GM21786 (cell line): ENCODE measurements at regions not wholly inside any gene's neighbourhood (a gene's known extent, or its start where the extent isn't known, plus 50 kb on each side); places are given as distances from the start of the nearest gene placed in this dataset.

Experiments
- ATAC-seq: cut with Tn5 transposase; IDR thresholded peaks from one replicate; pipeline ENCODE4 v1.9.1; 2021; ENCODE audit not compliant: unreplicated experiment

- peak; percentile 62 for ATAC-seq
Measured at GRCh38 chr2:107303964-107304363, 418.0 kb upstream of the ST6GAL2 start.

GRCh38 chr2:107305966-107306365 lies 420.0 kb upstream of the ST6GAL2 start:
- ATAC-seq, result no peak

- no peak for ATAC-seq
Measured at GRCh38 chr2:107306881-107307280, 420.9 kb upstream of the ST6GAL2 start.

DNA sequence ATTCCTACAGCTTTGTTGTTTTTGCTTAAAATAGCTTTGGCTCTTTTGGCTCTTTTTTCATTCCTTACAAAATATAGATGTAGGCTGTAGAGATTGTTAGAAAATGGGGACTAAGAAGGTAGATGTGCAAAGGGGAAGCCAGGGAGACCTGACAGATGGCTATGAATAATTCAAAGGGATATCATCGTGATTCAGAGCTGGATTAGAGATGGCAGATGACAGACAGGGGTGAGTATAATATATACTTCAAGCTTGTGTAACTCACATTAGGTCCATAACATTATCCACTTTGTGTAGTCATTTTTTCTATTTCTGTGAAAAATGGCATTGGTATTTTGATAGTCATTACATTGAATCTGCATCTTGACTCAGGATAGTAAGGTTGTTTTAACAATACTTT lies 422.9 kb upstream of the ST6GAL2 start:
- ATAC-seq, result no peak

GRCh38 chr2:107312240-107312639 lies 426.3 kb upstream of the ST6GAL2 start:
- ATAC-seq, result no peak

DNA sequence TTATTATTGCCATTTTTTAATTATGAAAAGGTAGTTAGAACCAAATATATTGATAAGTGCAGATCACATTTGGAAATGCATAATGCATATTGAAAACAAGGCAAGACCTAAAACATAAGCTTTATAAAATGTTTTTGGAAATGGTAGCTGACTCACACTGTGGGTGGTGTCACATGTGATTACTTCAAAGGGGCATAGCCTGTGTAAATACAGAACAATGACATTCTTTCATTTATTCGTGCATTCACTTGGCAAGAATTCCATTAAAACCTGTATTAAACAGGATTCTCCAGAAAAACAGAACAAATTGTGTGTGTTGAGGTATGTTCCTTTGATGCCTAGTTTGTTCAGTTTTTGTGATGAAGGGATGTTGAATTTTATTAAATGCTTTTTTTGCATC lies 427.3 kb upstream of the ST6GAL2 start:
- ATAC-seq, result no peak

GRCh38 chr2:107320881-107321280 lies 434.9 kb upstream of the ST6GAL2 start:
- no peak for ATAC-seq

GRCh38 chr2:107322416-107322815 lies 436.4 kb upstream of the ST6GAL2 start:
- no peak for ATAC-seq

DNA sequence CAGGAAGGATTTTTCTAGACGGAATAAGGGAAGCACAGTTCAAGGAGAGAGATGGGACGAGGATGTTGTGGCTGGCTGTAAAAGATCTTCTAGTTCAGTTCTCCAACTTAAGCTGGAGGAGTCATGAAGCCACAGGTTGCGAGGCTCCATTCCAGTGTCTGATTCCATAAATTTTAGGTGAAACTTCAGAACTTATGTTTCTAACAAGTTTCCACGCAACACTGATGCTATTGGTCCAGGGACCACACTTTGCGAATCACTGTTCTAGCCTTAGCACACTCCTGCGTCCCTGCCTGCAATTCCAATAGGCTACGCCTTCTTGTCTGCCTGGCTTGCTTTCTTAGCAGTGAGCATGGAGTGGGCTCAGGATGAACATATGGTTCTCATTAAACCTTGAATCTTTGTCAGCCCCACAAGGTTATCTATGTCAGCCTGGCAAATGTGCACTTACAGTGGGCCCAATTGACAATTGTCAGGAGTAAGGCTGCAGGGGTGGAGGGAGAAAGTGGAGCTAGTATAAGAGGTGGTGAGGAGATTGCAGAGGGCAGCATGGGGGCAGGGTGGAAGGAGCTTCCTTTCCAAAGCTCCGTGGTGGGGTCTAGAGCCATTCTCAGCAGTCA lies 438.1 kb upstream of the ST6GAL2 start:
- no peak for ATAC-seq

DNA sequence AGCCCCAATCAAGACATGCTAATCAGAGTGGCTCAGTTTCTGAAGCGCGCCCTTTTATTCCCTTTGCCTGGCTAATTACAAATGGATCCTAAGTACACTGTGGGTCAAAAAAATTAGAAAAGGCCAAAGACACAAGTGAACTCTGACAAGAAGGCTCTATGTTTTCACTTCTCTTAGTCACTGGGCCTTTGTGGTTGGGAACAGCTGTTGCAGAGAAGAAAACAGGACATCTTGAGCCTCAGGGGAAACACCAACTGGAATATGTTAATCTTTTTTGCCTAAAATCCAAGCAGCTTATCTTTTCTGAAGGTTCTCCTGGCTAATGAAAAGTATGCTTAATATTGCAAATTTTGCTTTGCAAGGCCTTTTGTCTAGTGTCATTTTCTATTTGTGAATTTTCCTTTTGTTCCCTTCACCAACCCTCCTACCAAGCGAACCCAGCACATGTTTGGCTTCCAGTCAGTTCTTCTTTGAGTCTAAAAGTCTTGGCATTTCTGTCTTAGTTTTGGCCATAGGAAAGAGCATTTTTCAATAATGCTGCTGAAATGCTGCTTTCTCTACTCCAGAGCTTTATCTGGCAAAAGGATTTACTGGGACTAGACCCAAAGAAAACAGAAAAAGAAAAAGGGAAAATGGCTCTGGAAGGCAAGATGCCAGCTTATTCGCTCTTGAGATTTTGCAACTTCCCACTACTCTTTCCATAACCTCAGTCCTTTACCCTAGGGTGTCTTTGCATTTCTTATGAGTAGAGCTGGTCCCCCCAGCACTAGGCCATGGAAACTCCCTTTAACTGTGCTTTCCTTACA lies 440.2 kb upstream of the ST6GAL2 start:
- ATAC-seq, result peak; percentile 70

DNA sequence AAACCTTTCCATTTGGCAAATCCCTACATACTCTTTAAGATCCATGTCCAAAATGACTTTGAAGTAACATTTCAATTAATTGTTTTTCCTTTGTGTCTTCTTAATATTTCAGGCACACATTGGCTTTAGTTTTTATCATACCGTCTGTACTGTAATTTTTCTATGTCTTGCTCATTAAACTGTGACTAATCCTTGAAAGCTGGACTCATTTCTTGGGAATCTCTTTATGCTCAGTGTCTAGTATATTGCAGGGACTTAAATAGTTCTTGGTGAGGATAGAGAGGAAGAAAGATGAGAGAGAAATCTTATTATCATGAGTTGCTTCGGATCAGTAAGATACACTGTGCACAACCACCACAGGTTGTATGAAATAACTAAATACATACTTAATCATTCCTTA lies 448.3 kb upstream of the ST6GAL2 start:
- no peak for ATAC-seq

- ATAC-seq, result no peak
Measured at GRCh38 chr2:107336526-107336925, 450.6 kb upstream of the ST6GAL2 start.

DNA sequence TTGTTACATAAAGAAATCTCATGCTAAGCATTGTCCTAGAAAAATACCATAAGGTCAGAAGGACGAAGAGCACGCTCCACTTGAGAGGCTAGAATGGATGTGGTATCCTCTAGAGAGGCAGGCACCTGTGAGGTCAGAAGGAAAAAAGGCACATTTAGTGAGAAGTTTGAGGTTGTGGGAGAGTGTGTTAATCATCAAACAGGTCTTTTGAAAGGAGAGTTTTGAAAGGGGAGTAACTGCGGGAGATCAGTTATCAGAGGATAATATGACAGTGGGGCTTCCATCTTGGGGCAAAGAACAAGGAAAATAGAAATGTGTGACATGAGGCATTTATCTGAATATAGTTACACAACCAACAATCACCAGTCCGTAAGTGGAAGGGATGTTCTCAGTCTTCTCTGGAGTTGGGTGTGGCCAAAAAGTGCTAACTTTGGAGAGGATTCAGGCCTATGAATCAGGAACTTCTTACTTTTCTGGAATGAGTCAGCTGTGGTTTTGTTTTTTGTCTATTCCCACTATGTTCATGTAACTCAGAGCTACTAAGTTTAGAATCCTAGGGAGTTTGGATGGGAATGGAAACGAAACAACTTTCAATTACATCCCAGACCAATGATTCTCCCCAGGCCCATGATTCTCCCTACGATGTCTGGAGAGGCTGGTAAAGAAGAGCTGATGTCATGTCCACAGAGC lies 451.4 kb upstream of the ST6GAL2 start:
- ATAC-seq, result no peak

DNA sequence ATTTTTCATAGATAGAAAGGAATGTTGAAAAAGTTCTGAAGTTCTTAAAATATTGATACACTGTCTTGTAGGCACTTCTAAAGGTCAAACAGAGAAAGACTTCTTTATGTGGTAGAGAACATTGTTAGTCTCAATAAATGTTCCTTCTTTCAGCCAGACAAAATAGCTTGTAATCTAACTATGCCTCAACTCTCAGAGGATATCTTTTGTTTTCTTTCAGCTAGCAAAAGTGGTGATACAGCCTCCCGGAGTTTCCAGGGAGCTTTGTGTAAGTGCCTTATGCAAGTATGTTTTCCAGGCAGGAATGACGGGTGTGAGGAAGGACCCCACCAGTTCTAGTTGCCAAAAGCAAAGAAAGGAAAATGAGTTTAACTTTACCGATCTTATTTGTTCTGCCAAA lies 452.1 kb upstream of the ST6GAL2 start:
- ATAC-seq, result no peak

DNA sequence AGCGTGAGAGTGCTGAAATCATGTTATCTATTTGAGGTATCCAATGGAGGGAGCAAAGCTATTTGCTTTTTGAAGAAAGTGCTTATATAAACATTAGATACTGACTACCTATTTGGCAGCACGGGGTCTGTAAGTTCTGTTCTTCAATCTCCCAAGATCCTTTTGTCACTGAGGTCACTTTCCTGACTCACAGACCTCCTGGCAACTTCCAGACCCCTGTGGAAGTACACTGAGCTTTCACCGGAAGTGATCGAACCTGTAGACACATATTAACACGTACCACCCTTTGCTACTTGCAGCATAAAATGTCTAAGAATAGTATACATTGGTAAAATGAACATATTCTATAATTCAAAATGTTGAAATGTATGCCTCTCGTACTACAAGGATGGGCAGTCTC lies 452.6 kb upstream of the ST6GAL2 start:
- ATAC-seq, result no peak

GRCh38 chr2:107340955-107341354 lies 455.0 kb upstream of the ST6GAL2 start:
- no peak for ATAC-seq

- ATAC-seq, result no peak
Measured at GRCh38 chr2:107349329-107349728, 463.4 kb upstream of the ST6GAL2 start.

DNA sequence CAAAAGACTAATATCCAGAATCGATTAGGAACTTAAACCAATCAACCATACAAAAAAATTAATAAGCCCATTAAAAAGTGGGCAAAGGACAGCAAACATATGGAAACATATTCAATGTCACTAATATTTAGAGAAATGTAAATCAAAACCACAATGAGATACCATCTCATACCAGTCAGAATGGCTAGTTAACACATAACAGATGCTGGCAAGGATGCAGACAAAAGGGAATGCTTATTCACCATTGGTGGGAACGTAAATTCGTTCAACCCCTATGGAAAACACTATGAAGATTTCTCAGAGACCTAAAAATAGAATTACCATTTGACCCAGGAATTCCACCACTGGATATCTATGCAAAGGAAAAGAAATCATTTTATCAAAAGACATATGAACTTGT lies 468.2 kb upstream of the ST6GAL2 start:
- ATAC-seq, result no peak

- ATAC-seq, result no peak
Measured at GRCh38 chr2:107358362-107358761, 468.3 kb upstream of the RGPD4 start.

- no peak for ATAC-seq
Measured at GRCh38 chr2:107359021-107359420, 467.7 kb upstream of the RGPD4 start.

- no peak for ATAC-seq
Measured at GRCh38 chr2:107361751-107362381, 464.8 kb upstream of the RGPD4 start.

GRCh38 chr2:107362993-107363392 lies 463.7 kb upstream of the RGPD4 start:
- ATAC-seq, result no peak
